ENCODE measurements at regions not wholly inside any gene's neighbourhood (a gene's known extent, or its start where the extent isn't known, plus 50 kb on each side); places are given as distances from the start of the nearest gene placed in this dataset.
A peak's percentile ranks its signal among the peaks of the same experiment; 100 is the strongest.

DNA sequence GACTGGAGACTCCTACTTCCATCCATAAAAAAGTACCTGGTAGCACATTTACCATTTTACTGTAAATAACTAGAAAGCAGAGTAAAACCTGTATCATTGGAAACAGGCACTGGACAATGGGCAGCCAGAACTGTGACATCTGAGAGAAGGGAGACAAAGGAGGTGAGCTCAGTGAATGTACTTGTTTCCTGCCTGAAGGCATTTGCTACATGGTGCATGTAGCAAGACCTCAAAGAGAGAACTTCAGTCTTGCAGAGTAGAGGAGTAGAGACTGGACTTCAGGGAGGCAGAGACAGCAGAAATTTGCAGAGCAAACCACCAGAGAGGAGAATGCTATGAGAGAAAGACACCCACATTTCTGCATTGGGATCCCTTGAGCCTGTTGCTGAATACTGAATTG lies 171.0 kb upstream of the CCN2 start:
- ATAC-seq (no peak), DNase-seq (ENCODE audit: low spot score) (no peak), FAIRE-seq (no peak)
- no peaks in the 10 kb centered on the region for H4K20me1 ChIP-seq (ENCODE audit: insufficient read depth, low read length)
- no peaks in the 10 kb centered on the region for H3K9me3 ChIP-seq (ENCODE audit: low read length)
- H3K9ac ChIP-seq (ENCODE audit: insufficient read depth, low read depth, low read length) = no peak overlapping the region
- H2AFZ ChIP-seq (ENCODE audit: low read length) = peak overlapping the region; percentile 13
- no TSS peak for BruUV-seq (replicated peaks)
- H3K27me3 ChIP-seq (ENCODE audit: control insufficient read depth in 1 of 2, insufficient read depth in 2 of 2, low read length in 2 of 2) = no peaks in the 10 kb centered on the region; a peak in 1 of 5 replicates
- CTCF ChIA-PET (ENCODE audit: low intra/inter-chr PET ratio, low total read pairs) = no interaction called here
- H3K36me3 ChIP-seq (replicated peaks in 1 of 2; ENCODE audit: control insufficient read depth in 1 of 2, insufficient read depth in 2 of 2, low read length in 2 of 2) = no peaks in the 10 kb centered on the region
- in situ Hi-C loops (cut with HindIII; ENCODE audit: extremely low pct_ligation_motif_present, low pct_unique_long_range_greater_than_20kb) = no loop called here
- H3K4me2 ChIP-seq (ENCODE audit: low read depth, low read length) = no peak overlapping the region
- H3K4me3 ChIP-seq (replicated peaks in 1 of 3; ENCODE audit: insufficient read depth in 1 of 3, low read depth in 2 of 3, low read length in 3 of 3) = no peak overlapping the region
- POLR2A ChIA-PET = interaction anchor here (0.7 kb wide), 1 partner anchor 171 kb away, joined by 4 read pairs; the partner anchor contains the start of gene CCN2
- TF ChIP-seq, protein P1, sequence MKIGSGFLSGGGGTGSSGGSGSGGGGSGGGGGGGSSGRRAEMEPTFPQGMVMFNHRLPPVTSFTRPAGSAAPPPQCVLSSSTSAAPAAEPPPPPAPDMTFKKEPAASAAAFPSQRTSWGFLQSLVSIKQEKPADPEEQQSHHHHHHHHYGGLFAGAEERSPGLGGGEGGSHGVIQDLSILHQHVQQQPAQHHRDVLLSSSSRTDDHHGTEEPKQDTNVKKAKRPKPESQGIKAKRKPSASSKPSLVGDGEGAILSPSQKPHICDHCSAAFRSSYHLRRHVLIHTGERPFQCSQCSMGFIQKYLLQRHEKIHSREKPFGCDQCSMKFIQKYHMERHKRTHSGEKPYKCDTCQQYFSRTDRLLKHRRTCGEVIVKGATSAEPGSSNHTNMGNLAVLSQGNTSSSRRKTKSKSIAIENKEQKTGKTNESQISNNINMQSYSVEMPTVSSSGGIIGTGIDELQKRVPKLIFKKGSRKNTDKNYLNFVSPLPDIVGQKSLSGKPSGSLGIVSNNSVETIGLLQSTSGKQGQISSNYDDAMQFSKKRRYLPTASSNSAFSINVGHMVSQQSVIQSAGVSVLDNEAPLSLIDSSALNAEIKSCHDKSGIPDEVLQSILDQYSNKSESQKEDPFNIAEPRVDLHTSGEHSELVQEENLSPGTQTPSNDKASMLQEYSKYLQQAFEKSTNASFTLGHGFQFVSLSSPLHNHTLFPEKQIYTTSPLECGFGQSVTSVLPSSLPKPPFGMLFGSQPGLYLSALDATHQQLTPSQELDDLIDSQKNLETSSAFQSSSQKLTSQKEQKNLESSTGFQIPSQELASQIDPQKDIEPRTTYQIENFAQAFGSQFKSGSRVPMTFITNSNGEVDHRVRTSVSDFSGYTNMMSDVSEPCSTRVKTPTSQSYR (CRISPR knock-in tag; IDR thresholded peaks at IDR 0.05; ENCODE audit: borderline replicate concordance) = no peak
- TF ChIP-seq ZBTB39 (CRISPR knock-in tag; IDR thresholded peaks at IDR 0.05) (no peak), ZNF841 (CRISPR knock-in tag; IDR thresholded peaks at IDR 0.05; ENCODE audit: borderline replicate concordance) (no peak), ZNF550 (CRISPR knock-in tag; IDR thresholded peaks at IDR 0.05; ENCODE audit: borderline replicate concordance) (no peak), FOXA3 (CRISPR knock-in tag; IDR thresholded peaks at IDR 0.05) (no peak), CBFB (CRISPR knock-in tag; IDR thresholded peaks at IDR 0.05) (no peak), ZNF24 (IDR thresholded peaks at IDR 0.05) (no peak)
- H3K79me2 ChIP-seq (ENCODE audit: insufficient read depth, low read length) = no peaks in the 10 kb centered on the region
- peaks cover 15% of the 10 kb centered on the region for H3K4me1 ChIP-seq (ENCODE audit: insufficient read depth, low read length)
- intact Hi-C loops (cut with micrococcal nuclease; ENCODE audit: unreplicated experiment) = no loop called here
- no peak overlapping the region for H3K27ac ChIP-seq (ENCODE audit: extremely low read length, insufficient read depth, low read length)

Data from HepG2 (cell line).